Astrocyte of the spinal cord (primary cell): ENCODE measurements at regions not wholly inside any gene's neighbourhood (a gene's known extent, or its start where the extent isn't known, plus 50 kb on each side); places are given as distances from the start of the nearest gene placed in this dataset.
"Not testable (repeated sequence)": the region's sequence is repeated elsewhere in the genome, so short reads cannot be mapped to it uniquely, and the experiment has no call there.

ENCODE experiments used
- DNase-seq: peaks from one replicate; pipeline ENCODE4 v3.0.0; 2011; ENCODE audit warnings: low read depth, low spot score
- H3K4me3 ChIP-seq: 2 replicates; pipeline ENCODE4 v1.5.1; 2011; ENCODE audit warnings: low read depth, mild to moderate bottlenecking, low read length, moderate library complexity
- in situ Hi-C: cut with HindIII; loops from 2 replicates; pipeline ENCODE4 v1.10.0; 2017; ENCODE audit warnings: low sequenced_read_pairs
- TF ChIP-seq, protein P1 (sequence below): IDR thresholded peaks from 2 replicates; pipeline ENCODE4 v1.5.1; 2012; ENCODE audit warnings: low read depth, mild to moderate bottlenecking, low read length, inconsistent platforms

DNA sequence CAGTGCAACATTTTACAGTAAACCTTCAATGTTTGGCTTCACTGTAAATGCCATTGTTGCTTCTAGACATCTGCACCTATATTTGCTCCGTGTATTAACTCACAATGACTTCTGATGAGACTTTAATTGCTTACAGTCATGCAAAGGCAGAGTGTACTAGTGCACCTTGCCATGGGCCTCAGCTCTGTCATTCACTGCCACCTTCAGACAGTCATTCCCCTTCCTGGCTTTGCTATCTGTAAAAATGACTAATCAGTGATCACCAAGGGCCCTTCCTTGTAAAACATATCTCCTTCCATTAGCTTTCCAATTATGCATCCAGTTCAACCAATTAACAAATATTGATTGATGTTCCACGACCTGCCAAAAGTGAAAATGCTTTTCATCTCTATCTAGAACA lies 120.3 kb downstream of the ARRDC4 start:
- H3K4me3 ChIP-seq = no peak overlapping the region
- no peak for DNase-seq
- in situ Hi-C loops = no loop called here
- TF ChIP-seq, protein P1, sequence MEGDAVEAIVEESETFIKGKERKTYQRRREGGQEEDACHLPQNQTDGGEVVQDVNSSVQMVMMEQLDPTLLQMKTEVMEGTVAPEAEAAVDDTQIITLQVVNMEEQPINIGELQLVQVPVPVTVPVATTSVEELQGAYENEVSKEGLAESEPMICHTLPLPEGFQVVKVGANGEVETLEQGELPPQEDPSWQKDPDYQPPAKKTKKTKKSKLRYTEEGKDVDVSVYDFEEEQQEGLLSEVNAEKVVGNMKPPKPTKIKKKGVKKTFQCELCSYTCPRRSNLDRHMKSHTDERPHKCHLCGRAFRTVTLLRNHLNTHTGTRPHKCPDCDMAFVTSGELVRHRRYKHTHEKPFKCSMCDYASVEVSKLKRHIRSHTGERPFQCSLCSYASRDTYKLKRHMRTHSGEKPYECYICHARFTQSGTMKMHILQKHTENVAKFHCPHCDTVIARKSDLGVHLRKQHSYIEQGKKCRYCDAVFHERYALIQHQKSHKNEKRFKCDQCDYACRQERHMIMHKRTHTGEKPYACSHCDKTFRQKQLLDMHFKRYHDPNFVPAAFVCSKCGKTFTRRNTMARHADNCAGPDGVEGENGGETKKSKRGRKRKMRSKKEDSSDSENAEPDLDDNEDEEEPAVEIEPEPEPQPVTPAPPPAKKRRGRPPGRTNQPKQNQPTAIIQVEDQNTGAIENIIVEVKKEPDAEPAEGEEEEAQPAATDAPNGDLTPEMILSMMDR = no peak

DNA sequence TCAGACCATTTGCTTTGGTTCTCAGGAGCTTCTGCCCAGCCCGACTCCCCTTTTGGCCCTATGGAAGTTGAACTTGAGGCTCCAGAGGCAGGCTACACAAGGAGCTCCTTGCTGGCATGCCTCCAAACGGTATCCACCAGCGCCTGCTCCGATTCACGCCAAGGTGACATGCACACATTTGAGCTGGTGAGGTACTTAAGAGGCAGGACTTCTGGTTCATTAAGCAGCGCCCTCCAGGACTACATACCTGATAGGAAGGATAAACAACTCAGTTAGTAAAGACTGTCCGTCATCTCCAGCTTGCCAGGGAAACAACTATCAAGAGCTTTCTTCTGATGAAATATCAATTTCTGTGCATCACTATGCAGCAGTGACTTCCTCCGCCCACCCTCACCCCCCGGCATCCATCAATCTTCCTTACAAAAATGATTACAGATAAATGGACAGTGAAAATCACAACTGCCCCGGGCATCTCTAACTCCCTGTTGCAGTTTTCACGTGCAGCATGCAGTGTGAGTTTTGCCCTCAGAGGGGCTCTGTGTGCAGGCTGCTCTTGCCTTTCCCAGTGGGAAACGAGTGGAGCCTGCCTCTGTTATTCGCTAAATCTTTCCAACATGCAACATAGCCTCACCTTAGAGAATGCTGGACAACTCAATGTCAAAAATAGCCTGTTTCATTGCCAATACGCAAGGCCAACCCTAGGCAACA lies 122.9 kb downstream of the ARRDC4 start:
- H3K4me3 ChIP-seq = no peak overlapping the region
- no peak for DNase-seq
- in situ Hi-C loops = no loop called here
- TF ChIP-seq, protein P1 = no peak

DNA sequence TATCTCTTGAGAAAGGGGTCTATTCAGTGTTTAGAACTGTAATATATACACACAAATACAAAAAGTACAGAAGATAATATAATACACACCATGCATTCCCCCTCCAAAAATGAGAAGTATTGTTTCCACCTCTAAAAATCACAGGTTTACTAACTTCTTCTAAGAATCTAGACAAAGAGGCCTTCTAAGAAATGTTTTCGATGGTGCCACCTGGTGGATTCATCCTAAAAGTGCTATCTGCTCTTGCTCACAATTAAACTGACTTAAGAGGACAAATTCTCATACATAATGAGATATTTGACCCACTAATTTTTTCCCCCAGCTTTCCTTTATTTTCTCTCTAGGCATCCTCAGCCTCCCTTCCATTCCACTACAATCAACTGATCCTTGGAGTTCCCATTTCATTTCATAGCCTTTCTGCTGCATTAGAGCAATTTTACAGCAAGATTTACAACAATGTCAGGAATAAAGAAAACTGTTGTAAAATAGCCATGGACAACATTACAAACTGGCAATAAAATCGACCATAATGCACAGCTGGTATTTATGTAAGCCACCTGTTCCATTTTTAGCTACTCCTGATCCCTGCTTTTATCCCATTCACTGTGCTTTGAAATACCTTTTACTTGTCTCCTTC lies 124.6 kb downstream of the ARRDC4 start:
- in situ Hi-C loops = no loop called here
- peak; percentile 65 for DNase-seq
- H3K4me3 ChIP-seq = no peak overlapping the region
- TF ChIP-seq, protein P1 = peak; percentile 54

DNA sequence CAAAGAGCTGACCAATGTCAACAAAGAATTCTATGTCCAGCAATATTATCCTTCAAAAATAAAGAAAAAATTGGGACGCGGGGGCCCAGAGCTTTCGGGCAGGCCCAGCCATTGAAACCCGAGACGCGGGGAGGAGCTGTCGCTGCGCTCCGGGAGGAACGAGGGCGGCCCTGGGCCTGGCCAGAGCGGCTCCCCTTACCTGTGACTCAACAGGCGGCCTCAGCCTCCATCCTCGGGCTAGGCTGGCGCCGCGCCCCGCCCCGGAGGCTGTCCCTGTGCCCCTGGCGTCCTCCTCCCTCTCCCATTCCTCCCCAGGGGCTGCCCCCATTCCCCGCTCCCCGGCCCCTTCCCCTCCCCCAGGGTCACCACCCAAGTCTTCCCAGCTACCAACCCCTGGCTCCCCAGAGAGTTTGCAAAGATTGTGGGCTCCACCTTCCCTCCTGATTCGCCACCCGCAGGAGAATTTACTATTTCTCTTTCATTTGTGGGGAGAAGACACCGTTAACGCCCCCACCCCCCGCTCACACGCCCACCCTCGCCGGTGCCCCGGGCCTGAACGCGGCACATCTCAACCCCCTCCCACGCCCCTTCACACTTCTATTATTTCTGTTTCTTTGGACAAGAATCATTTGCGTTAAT lies 127.9 kb downstream of the ARRDC4 start:
- H3K4me3 ChIP-seq, DNase-seq, in situ Hi-C loops: not testable (repeated sequence)

DNA sequence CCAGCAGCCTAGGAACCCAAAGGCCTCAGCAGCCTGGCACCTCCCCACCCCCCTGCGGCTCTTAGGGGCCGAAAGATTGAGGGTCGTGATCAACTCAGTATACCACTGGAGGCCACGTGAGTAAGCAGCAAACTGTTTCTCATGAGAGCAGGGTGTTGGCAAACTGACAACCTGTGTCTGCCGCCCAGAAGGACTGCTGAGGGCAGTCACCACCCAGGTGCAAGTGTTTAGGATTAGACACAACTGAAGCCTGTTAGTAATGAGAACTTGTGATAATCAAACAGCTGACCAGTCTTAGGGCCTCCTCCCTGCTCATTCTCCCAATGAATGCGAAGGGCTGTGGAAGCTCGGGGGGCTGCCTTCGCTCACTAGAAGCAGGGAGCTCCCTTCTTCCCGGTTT lies 128.8 kb downstream of the ARRDC4 start:
- in situ Hi-C loops, H3K4me3 ChIP-seq, DNase-seq: not testable (repeated sequence)

DNA sequence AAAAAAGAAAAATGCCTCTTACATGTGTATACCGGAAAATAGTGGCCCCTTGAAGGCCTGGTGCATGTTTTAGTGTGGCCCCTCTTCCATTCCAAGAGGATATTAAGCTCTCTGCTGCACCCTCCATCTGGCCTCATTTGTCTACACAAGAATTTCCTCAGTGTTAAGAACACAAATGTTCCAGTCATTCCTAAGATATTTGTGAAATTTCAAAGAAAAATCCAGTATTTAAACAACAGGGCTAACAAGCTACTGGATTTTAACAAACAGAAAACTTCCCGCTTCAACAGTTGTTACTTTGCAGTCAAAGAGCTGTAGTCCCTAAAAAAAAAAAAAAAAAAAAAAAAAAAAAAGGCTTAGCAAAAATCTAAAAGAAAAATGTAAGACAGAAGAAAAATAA lies 137.5 kb downstream of the ARRDC4 start:
- in situ Hi-C loops, H3K4me3 ChIP-seq, DNase-seq: not testable (repeated sequence)

DNA sequence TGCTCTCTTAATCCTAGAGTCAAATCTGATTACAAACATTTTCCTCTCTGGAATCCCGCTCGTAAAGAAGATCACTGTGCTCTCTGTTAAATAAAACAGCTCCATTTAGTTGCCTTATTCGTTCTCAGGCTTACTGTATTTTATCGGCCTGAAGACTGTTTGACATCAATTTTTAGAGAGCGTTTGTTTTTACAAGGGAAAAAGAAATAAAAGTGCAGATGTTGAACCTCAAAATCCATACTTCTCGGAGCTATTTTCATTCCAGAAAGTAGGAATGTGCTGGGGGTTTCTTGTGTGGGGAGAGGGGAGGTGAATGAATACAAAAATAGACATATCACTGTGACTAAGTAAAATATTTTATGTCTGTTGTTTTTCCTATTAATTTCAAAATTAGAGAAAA lies 140.1 kb downstream of the ARRDC4 start:
- DNase-seq, in situ Hi-C loops, H3K4me3 ChIP-seq: not testable (repeated sequence)

DNA sequence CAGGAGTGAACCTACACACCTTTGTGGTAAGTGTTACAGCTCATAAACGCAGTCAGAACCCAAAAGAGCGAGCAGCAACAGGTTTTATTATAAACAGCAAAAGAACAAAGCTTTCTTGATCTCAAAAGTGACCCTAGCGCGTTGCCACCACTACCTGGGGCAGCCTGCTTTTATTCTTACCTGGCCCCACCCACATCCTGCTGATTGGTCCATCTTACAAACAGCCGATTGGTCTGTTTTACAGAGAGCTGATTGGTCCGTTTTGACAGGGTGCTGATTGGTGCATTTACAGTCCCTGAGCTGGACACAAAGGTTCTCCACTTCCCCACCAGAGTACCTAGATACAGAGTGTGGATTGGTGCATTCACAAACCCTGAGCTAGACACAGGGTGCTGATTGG lies 143.1 kb downstream of the ARRDC4 start:
- in situ Hi-C loops = no loop called here
- TF ChIP-seq, protein P1 = no peak
- no peak overlapping the region for H3K4me3 ChIP-seq
- DNase-seq = no peak

DNA sequence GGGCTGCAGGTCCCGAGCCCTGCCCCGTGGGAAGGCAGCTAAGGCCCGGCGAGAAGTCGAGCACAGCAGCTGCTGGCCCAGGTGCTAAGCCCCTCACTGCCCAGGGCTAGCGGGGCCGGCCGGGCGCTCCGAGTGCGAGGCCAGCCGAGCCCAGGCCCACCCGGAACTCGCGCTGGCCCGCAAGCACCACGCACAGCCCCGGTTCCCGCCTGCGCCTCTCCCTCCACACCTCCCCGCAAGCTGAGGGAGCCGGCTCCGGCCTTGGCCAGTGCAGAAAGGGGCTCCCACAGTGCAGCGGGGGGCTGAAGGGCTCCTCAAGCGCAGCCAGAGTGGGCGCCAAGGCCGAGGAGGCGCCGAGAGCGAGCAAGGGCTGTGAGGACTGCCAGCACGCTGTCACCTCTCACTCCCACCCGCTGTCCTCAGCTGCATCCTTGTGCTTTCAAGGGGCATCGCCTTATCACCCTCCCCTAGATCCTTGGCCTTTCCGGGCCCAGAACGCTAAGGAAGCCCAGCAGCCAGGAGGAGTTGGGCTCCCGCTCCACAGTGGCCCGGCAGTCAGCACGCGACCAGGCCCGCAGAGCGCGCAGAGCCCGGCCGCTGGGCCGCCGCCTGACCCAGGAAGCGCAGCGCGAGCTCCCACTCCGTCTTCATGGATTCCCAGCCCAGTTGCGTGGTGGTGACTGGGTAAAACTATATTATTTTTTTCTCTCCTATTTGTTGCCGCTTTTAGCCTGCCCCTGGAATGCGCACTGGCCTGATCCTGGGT lies 144.1 kb downstream of the ARRDC4 start:
- in situ Hi-C loops, DNase-seq, H3K4me3 ChIP-seq: not testable (repeated sequence)

DNA sequence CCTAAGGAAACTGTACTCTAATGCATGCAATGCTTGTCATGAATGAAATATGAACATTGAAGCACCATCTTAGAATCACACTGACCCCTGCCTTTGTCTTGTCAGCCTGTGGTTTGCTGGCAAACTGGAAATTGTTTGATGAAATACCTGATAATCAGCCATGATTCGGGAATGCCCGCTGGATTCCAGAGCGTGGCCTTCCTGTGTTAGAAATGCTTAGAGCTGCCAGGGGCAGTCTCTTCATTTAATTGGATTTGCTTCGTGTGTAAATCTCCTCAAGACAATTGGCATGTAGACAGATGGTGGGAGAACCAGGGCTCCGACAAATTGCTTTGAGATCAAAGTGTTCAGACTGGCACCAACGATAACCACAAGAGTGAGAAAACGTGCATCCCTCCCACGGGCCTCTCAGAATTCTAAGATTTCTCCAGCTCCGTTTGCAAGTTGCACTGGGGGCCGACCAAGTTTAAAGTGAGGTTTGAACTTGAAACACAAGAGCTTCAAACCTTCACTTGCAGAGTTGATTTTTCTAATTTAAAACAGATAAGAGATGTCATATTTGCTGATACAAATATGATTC lies 146.2 kb downstream of the ARRDC4 start:
- H3K4me3 ChIP-seq, in situ Hi-C loops, DNase-seq: not testable (repeated sequence)
